Stimulated activated CD8-positive, alpha-beta memory T cell treated with anti-CD3 and anti-CD28 coated beads, Interleukin-2, amount 100 ng/mL, for 48 hours (primary cell): ENCODE measurements at regions not wholly inside any gene's neighbourhood (a gene's known extent, or its start where the extent isn't known, plus 50 kb on each side); places are given as distances from the start of the nearest gene placed in this dataset.
"Not testable (repeated sequence)": the region's sequence is repeated elsewhere in the genome, so short reads cannot be mapped to it uniquely, and the experiment has no call there.

ENCODE experiments used
- DNase-seq, 2 donors: peaks; one replicate each; pipeline ENCODE4 v3.0.0-alpha.2; 2020; ENCODE audit warnings: low read depth in 2 of 2

DNA sequence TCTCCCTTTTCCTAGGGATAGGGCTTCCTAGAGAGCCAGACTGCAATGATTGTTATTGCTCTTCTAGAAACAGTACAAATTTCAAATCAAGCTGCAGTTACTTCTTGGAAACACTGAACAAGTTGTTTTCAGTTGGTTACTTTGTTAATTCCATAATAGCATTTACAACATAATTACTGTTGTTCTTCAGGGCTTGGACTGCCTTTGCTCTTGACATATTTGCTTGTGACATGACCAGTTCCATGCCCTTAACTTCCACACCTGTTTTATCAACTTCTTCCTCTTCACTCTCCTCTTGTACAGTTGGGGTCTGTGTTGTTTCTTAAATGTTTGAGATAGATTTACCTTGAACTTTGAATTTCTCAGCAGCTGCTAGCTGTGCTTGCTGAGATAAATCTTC, 104.4 kb downstream of the SEC23IP start:
- DNase-seq, result no peak

DNA sequence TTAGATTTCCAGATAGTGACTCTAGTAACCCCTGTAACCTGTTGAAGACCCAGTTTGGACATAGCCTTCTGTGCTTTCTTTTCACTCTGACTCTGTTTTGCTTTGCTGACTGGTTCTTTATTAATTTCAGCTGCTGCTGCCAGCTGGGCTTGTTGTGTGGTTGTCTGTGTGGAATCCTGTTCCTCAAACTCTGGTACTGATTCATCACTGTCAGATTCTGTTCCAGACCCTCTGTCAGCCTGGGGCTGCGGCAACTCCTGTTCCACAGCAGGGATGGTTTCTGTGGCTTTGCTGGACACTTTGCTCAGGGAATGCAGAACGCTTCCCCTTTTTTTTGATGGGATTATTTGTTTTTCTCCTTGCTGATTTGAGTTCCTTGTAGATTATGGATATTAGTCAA, 104.9 kb downstream of the SEC23IP start:
- DNase-seq, result no peak

DNA sequence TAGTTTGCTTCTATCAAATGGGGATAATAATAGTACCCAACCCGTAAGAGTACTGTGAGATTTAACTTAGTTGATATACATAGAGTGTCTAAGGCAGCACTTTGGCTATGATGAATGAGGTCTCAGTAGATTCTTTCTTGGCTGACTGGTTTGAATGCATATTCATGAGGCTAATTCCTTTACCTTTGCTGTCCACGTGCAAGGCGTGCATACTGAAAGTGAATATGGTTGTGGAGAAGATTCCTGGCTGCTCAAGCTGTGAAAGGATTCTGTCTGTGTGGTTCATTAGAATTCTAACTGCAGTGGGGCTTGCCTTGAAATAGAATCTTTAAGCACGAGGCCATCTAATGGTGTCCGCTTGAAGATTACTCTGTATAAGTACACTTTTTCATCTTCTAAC, 110.3 kb downstream of the SEC23IP start:
- DNase-seq, result no peak

DNA sequence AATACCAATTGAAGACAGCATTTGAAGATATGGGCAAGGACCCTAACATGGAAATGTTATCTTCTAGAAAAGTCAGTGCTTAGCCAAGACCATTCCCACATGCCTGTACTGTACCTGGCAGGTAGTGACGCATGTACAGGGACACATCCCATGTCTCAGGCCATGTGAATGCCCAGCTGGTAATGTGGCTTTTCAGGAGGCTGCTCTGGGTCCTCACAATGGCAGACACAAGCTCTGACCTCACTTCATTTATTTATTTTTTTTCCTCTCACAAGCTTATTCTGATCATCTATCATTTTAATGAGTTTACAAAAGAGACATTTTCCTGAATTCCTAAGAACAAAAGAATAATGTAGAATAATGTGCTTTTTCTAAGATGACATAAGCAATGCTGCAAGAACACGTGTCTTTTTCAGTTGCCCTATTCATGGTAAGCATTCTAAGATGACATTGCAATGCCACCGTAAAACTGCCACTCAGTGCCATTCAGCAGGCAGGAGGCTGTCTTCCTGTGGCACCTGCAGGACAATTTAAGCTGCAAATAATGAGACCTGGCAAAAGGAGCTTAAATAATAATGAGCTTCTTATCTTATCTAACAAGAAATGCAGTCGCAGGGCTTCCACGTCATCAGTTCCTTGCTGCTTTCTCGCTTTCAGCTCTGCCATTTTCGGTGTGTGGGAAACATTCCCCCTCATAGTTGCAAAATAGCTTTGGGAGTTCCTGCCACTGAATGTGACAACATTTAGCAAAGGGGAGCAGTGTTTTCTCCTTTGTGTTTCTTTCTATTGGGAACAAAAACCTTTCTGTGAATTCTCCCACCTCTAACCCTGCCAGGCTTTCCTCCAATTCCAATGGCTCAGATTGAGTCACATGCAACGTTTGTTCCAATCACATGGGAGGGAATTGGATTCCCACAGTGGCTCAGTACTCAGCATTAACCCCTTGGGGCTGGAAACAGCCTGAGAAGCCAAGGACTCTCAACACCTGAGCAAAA, 113.0 kb downstream of the SEC23IP start:
- DNase-seq, result no peak

DNA sequence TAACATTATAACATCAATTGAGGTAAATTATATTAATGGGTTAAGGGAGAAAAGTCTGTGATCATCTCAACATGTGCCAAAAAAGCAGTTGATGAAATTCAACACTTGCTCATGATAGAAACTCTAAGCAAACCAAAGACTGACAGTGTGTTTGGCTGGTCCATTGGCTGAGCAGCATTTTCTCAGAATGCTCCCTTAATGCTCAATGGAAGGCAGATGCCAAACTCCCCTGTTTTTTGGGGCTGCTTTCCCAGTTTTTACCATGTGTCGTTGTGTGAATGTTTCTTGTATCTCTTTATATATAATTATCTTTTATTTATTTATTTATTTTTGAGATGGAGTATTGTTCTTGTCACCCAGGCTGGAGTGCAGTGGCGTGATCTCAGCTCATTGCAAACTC, 114.7 kb downstream of the SEC23IP start:
- DNase-seq, result no peak

DNA sequence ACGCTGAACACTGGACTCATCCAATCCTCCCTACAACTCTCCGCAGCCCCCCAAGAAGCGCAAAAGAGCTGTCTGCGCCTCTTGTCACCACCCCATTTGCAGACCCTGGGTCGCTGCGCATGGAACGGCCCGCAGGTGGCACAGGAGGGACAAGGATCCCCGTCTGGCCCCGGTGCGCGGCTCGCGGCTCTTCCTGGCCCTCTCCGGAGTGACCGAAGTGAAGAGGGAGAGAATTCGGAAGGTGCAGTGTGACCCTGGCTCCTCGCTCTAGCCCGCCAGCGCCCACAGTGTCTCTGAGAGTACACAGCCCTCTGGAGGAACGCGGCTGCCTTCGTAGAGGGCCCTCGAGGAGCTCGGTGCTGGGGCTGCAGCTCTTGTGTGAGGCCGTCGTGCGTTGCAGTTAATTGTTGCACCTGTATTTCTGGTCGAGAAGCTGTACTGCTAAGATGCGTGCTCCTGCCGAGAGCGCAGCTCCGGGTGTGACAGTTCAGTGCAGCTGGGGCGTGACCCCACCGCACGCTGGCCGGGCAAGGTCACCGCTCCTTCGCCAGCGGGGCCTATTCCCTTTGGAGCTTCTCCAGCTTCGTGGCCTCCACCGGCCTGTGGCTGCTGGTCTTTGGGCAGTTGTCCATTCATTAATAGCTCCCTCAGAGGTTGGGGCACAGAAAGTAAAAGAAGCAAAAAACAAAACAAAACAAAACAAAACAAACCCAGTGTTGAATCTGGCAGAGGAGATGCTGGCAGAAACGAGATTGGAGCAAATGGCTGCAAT, 119.0 kb downstream of the SEC23IP start:
- no peak for DNase-seq

DNA sequence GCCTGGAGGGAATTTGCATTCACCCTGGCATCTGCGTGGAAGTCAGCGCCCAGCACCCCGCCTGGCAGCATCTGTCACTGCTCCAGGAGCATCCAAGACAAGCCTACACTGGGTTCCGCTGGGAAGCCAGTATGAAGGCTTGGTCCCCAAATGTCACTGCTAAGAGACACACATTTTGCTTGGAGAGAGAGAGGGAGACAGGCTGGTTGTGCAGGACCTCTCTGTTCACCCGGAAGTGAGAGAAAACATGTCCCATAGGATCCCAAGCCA, 119.5 kb downstream of the SEC23IP start:
- DNase-seq, result no peak

DNA sequence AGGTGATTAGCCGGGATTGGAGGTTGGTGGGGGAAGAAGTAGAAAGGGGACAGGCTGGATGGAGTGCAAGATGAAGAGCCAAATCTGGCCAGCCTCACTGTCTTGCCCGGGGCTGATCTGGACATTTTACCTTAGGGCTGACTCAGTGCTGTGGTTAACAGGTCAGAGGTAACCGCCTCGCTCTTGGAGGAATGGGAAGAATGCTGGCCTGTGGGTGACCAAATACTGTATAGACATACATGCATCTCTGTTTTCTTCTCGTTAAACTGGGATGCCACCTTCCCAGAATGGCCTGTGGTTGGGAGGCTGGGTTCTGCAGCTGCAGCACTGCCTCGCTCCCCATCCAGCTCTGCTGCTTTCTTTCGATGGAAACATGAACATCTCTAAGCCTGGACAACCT, 120.0 kb downstream of the SEC23IP start:
- DNase-seq, result no peak

DNA sequence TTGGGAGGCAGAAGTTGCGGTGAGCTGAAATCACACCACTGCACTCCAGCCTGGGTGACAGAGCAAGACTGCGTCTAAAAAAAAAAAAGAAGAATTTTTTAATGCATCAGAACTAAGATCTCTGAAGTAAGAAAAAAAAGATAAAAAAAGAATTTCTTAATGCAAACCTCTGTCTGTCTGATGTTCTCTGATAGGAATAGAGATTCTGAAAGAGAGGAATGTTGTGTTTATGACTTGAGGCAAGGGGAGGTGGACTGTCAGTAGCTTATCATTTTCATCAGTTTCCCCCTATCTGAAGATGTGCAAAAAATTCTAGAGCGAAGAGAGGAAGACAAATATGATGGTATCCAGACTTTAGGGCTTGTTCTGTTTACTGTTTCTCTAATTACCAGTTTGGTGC, 121.5 kb downstream of the SEC23IP start:
- DNase-seq, result no peak

DNA sequence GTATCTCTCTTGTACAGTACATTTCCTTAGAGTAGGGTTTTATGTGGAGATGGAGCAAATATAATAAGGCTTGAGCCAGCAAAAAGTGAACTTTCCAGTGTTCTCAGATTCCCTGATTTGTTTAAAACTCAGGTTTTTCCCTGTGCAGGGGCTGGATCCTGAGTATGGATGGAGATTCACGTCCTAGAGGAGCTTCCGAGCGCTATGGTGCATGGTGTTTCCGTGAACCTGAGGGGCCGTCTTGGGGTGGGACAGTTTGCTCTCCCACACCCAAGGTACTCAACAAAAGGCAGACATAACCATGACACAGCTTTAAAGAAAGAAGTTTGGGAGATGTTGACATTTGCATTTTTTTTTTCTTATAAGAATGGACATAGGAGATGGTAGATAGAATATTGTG, 122.5 kb downstream of the SEC23IP start:
- no peak for DNase-seq

DNA sequence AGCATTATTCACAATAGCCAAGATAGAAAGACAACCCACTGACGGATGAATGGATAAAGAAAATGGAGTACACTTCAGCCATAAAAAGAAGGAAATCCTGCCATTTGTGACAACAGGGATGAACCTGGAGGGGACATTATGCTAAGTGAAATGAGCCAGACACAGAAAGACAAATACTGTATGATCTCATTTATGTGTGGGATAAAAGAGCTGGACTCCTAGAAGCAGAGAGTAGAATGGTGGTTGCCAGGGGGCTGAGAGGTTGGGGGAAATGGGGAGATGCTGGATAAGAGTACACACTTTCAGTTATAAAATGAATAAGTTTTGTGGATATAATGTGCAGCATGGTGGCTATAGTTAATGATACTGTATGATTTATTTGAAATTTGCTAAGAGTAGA, 124.4 kb downstream of the SEC23IP start:
- DNase-seq, result no peak

DNA sequence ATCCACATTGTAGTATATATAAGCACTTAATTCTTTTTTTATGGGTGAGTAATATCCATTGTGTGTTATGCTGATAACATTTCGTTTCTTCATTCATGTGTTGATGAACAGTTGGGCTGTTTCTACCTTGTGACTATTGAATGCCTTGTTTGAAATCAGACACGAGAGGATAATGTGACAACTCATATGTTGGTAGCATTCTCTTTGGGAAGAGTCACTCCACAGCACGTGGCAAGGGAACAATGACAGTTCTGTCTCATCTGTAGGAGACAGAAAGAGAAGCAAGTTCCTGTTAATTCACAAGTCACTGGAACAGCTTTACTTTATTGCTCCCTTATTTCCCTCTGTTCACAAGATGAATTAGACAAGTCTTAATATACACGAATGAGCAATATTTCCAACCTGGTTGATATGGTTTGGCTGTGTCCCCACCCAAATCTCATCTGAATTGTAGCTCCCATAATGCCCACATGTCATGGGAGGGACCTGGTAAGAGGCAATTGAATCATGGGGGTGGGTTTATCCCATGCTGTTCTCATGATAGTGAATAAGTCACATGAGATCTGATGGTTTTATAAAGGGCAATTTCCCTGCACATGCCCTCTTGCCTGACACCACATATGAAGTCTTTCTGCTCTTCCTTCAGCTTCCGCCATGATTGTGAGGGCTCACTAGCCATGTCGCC, 125.3 kb downstream of the SEC23IP start:
- DNase-seq, result no peak

DNA sequence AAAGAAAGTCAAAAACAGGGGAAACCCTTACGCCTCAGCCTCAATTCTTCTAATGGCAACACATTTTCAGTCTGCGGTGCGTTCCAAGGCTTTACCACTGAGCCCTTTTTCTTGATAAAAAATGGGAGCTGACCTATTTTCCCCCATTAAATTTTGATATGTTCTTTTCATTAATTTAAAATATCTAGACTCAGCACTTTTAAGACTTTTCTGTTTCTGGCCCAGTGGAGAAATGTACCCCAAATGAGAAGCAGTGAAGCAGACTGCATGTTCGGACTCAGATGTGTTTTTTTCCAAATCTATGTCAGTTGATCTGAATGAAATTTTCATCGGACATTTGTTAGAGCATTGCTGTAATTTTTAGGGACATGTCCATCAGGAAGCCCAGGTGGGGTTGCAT, 126.2 kb downstream of the SEC23IP start:
- no peak for DNase-seq

DNA sequence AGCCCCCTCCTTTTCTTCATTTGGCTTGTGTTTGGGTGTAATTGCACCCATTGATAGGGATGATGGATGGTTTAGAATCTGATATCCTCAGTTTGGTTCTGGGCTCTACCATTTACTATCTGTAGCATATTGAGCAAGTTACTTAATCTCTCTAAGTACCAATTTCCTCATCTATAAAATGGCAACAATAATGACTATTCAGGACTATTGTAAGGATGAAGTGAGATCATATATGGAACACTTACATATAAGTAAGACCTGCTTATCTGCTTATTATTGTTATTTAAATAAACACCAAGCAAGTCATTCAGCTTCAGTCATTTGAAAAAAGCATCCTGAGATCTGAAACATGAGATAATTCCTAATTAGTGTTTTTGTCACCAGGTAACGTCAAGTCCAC, 127.0 kb downstream of the SEC23IP start:
- DNase-seq, result no peak

DNA sequence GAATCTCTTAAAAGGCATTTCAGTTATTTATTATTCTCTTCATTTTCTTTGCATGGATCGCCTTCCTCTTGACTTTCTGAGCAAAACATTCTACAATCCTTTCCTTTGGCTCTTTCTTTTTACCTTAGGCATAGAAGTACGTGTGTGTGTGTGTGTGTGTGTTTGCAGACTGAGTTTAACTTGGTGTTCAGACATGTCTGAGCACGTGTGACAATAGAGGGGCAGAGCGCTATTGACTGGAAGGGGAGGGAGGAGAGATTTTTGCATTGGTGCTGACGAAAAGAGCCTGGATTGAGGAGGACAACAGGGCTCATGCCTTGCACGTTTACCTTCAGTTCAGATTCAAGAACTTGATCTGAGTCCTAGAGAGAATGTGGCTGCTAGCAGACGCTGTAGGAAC, 129.8 kb downstream of the SEC23IP start:
- no peak for DNase-seq

DNA sequence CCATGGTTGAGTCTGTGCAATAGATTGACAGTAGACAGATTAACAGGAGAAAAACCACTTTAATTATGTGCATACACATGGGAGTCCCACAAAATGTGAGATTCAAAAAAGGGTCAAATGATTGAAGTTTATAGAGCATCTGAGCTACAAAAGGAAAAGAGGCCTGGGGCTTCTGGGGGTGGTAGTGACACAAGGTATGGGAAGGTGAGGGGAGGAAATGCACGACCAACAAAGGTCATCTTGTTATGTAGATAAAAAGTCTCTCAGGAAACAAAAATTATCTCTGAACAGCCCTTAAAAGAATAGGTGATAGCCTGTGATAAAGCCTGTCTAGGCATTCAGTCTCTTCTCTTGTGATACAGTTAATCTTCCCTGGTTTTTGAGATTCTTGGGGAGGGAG, 141.7 kb downstream of the SEC23IP start:
- no peak for DNase-seq

DNA sequence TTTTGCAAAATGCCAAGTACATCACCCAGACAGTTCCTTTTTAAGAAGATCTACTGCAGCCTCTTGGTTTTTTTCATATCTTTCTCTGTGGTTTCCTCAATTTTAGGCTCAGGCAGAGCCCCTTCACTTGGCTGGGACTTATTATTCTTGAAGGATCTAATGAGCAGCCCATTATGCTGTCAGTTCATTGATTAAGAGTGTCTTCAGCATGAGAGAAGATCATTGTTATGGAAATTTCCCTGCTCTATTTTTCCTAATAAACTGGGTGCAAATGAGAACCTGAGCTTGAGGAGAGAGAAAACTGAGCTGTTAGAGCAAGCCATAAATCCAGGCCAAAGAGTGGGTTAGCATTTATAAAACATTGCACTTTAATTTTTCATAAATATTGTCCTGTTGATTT, 146.5 kb downstream of the SEC23IP start:
- DNase-seq, result no peak

DNA sequence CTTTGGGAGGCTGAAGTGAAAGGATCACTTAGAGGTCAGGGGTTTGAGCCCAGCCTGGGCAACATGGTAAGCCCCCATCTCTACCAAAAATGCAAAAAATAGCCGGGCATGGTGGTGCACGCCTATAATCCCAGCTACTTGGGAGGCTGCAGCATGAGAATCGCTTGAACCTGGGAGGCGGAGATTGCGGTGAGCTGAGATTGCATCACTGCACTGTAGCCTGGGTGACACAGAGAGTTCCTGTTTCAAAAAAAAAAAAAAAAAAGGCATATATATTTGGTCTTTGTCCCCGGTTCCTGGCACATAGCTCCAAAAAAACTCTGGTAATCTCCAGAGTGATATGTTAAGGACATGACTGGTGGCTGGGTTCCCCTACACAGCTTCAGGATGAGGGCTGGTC, 147.3 kb downstream of the SEC23IP start:
- no peak for DNase-seq

DNA sequence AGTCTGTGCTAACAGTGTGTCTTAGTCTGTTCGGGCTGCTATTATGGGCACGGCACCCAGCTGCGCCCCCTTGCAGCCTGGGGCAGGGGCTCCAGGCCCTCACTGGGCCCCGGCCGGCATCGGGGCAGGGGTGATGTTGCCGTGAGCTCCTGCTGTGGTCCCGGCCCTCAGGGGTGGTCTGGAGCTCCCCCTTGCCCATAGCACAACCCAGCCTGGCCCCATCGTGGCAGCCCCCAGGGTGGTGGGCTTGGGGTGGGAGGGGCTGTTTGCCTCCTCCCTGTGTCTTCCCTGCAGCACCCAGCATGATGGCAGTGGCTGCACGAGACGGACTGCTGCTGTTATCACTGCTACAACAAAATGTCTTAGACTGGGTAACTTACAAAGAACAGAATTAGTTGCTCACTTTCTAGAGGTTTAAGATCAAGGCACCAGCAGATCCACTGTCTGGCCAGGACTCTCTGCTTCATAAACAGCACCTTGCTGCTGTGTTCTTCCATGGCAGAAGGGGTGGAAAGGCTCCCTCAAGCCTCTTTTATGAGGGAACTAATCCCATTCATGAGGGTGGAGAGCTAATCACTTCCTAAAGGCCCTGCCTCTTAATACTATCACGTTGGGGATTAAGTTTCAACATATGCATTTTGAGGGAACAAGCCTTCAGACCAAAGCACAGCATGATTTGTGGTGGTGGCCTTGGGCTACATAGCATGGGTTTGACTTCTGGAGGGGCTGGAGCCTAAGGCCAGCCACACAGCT, 149.5 kb downstream of the SEC23IP start:
- no peak for DNase-seq

DNA sequence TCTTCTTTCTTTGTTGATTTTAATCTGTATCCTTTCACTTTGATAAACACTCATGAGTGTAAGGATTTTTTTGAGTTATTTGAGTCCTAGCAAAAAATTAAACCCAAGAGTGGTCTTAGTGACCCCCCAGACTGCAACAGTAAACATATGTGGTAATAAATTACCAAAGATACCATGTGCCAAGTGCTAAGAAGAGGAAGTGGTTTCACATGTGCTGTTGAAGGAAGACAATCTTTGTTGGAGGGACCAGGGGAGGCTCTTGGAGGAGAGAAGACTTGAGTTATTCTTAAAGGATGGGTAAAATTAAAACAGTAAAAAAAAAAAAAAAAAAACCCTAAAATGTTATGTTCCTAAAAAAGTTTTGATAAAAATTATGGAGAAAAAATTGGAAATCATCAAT, 150.2 kb downstream of the SEC23IP start:
- DNase-seq, result no peak

DNA sequence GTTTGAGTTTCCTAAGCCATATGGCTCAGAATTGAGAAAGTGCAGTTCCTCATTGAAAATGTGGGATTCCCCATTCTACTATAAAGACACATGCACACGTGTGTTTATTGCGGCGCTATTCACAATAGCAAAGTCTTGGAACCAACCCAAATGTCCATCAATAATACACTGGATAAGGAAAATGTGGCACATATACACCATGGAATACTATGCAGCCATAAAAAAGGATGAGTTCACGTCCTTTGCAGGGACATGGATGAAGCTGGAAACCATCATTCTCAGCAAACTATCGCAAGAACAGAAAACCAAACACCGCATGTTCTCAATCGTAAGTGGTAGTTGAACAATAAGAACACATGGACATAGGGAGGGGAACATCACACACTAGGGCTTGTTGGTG, 154.8 kb downstream of the SEC23IP start:
- DNase-seq, result not testable (repeated sequence)

DNA sequence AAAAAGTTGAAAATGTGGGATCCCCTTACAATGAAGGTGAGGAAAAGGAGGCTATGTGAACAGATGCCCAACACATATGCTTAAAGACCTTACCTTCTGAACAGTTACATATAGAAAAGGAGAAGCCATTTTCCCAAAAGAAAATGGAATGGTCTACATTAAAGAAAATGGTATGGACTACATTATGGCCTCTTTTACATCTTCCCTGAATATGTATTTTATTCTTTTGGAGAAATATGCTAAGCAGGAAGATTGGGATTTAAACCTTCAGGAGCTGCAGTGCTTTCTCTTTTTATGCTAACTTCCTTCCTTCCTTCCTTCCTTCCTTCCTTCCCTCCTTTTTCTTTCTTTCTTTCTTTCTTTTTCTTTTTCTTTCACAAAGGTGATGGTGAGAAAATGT, 155.4 kb downstream of the SEC23IP start:
- no peak for DNase-seq
